LNCaP clone FGC (cell line): ENCODE measurements at regions not wholly inside any gene's neighbourhood (a gene's known extent, or its start where the extent isn't known, plus 50 kb on each side); places are given as distances from the start of the nearest gene placed in this dataset.

ENCODE experiments used
- DNase-seq: peaks from one replicate; pipeline ENCODE4 v3.0.0-alpha.2; 2011; ENCODE audit warnings: low read depth
- H3K4me3 ChIP-seq: 2 replicates; pipeline ENCODE4 v1.5.1; 2011; ENCODE audit warnings: mild to moderate bottlenecking, low read depth, low read length, control low read depth
- TF ChIP-seq, protein P1 (sequence below): IDR thresholded peaks from 2 replicates; pipeline ENCODE4 v1.5.1; 2012; ENCODE audit warnings: mild to moderate bottlenecking; ENCODE audit not compliant: control insufficient read depth, insufficient read depth; ENCODE audit errors: extremely low read depth

DNA sequence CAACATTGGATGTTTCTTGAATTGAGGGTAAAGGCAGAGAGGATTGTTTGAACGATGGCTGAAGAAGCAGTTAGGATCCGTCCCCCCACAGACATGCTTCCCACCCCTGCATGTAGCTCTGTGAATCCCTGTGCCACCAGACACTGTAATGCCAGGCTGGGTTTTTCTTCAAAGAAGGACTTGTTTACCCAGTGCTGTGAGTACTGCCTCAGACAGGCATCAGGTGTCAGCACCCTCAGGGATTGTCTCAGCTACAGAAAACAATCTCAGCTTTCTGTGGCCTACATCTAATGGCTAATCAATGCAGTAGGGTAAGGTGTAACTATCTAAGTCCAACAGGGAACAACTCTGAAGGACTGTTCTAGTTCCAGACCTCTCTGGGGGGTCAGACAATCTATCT is 853.0 kb upstream of the EPHA7 start:
- no peak overlapping the region for H3K4me3 ChIP-seq
- no peak for DNase-seq
- TF ChIP-seq, protein P1, sequence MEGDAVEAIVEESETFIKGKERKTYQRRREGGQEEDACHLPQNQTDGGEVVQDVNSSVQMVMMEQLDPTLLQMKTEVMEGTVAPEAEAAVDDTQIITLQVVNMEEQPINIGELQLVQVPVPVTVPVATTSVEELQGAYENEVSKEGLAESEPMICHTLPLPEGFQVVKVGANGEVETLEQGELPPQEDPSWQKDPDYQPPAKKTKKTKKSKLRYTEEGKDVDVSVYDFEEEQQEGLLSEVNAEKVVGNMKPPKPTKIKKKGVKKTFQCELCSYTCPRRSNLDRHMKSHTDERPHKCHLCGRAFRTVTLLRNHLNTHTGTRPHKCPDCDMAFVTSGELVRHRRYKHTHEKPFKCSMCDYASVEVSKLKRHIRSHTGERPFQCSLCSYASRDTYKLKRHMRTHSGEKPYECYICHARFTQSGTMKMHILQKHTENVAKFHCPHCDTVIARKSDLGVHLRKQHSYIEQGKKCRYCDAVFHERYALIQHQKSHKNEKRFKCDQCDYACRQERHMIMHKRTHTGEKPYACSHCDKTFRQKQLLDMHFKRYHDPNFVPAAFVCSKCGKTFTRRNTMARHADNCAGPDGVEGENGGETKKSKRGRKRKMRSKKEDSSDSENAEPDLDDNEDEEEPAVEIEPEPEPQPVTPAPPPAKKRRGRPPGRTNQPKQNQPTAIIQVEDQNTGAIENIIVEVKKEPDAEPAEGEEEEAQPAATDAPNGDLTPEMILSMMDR, result no peak

DNA sequence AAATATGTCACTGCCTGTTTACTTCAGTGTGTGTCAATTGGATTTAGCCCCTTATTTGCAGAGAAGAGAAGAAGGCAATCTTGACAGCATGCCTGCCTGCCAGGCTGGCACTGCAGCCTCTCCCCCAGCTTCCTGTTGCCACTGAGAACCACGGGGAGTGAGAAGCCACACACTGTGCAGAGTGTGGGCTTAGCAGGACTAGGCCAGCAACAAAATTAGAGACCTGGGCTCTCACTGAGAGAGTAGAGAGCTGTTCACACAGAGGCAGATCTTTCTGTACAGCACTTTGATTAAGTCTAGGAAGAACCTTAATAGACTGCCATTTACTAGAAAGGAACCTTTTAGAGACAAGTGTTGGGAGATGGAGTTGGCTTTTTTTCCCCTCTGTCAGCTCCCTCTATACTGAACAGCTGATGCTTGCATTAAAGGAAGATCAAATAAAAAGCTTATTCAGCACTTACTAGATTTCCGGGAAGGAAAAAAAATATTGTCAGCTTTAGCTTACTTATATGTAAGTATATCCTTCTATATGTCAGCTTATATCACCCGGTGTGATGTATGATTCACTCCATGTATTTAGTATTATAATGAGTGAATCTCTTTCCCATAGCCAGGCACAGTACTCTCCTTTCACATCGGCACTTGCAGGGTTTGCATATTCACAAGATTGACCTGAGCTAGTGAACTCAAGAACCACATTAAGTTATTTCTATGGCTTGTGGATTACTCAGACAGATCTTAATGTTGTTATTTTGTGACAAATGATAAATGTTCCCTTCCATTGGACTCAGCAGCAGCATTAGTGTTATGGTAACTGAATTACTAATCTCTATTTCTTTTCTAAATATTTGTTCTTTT is 851.0 kb upstream of the EPHA7 start:
- no peak for DNase-seq
- TF ChIP-seq, protein P1, result no peak
- H3K4me3 ChIP-seq, result no peak overlapping the region

DNA sequence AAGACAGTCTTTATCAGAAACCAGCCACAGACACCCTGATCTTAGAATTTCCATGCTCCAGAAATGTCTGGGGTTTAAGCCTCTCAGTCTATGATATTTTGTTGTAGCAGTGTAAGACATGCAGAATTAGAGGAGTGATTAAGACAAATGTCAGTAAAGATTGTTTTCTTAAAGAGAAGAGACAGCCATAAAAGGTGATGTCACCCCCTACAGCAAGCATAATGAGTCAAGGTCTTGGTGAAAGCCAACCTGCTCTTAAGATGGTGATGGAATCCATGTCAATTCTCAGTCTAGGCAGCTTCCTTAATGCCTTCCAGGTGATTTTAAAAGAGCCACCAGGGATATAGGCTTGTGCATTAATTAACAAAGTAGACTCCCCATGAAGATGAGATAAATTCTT is 849.9 kb upstream of the EPHA7 start:
- no peak for DNase-seq

DNA sequence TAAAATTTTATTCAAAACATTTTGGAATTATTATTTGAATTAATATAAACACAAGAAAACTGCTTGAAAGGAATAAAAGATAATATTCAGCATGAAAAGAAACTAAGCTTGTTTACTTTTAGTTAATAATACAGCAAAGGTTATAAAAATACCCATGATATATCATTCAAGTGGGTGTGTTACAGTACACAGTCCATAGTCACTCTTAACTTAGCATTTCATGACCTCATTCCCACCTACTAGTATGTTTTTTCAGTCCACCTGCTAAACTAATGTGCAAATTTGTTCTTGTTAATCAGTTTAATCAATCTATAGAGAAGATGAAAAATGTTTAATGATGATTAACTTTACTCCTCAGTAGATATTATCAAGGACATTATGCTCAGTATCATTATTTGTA is 841.4 kb upstream of the EPHA7 start:
- no peak for DNase-seq
- no peak overlapping the region for H3K4me3 ChIP-seq
- TF ChIP-seq, protein P1, result no peak

More for the DNA sequence above, 849.9 kb upstream of the EPHA7 start:
- no peak overlapping the region for H3K4me3 ChIP-seq
- TF ChIP-seq, protein P1, result no peak

DNA sequence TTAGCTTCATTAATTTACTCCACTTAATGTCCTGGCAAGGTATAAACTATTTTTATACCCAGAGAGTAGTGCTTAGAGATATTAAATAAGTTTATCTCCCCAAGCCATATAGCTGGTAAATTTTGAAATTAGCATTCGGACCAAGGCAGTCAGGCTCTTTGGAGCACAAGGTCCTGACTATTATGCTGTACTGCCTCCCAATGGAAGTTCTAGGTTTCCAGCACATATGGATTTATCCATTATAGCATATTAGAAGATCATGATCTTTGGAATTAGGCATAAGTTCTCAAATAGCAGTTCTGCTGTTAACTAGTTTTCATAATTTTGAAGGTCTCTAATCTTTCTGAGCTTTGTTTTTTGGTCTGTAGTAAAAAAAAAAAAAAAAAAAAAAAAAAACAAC is 835.3 kb upstream of the EPHA7 start:
- DNase-seq, result peak; percentile 14
- TF ChIP-seq, protein P1, result peak; percentile 59
- H3K4me3 ChIP-seq, result no peak overlapping the region

DNA sequence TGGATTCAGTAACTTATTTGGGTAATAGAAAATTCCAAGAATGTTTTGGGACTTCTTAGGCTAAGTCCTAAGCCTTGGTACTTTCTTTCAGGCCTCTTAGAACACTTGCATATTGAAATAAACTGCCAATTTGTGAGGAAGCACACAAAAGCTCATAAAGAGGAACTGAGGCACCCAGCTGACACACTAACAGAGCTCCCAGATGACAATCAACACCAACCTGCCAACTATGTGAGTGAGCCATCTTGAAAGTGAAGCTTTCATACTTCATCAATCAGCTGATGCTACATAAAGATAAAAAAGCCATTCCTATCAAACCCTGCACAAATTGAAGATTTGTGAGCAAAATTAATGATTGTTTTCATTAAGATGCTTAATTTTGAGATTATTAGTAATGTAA is 832.5 kb upstream of the EPHA7 start:
- no peak overlapping the region for H3K4me3 ChIP-seq
- TF ChIP-seq, protein P1, result no peak
- DNase-seq, result no peak

DNA sequence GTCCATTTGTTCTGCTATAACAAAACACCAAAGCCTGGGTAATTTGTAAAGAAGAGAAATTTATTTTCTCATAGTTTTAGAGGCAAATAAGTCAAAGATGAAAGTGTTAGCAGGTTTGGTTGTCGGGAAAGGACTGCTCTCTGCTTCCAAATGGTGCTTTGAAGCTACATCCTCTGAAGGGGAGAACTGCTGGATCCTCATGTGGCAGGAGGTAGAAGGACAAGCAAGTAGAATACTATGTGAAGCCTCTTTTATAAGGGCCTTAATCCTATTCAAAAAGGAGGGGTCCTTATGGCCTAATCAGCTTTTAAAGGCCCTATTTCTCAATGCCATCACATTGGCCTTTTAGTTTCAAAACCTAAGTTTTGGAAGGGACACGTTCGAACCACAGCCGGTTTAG is 826.0 kb upstream of the EPHA7 start:
- no peak overlapping the region for H3K4me3 ChIP-seq
- no peak for DNase-seq
- TF ChIP-seq, protein P1, result no peak
